Naive thymus-derived CD4-positive, alpha-beta T cell (primary cell): ENCODE measurements at regions not wholly inside any gene's neighbourhood (a gene's known extent, or its start where the extent isn't known, plus 50 kb on each side); places are given as distances from the start of the nearest gene placed in this dataset.
"Not testable (repeated sequence)": the region's sequence is repeated elsewhere in the genome, so short reads cannot be mapped to it uniquely, and the experiment has no call there.

Experiments used
- ATAC-seq: fragments of 150-1000 bp; cut with Tn5 transposase; 2 replicates; pipeline ENCODE4 v1.10.0; 2021; ENCODE audit warnings: mild to moderate bottlenecking, moderate library complexity
- CTCF ChIA-PET: fragments of 350-600 bp; sonication (Branson Sonifier 250); formaldehyde crosslinking; loops from one replicate; lab custom pipeline; 2021; ENCODE audit warnings: antibody characterized with exemption; lab: Charles Lee
- POLR2A ChIA-PET: fragments of 350-600 bp; sonication (Branson Sonifier 250); formaldehyde crosslinking; loops from one replicate; lab custom pipeline; 2021; ENCODE audit warnings: antibody characterized with exemption, inconsistent platforms; lab: Charles Lee
- DNase-seq, 9 donors: peaks; one replicate each; pipeline versions ENCODE4 v3.0.0 to v3.0.0-alpha.2; 2020 to 2022; ENCODE audit warnings: mixed read lengths in 1 of 9
- H3K27ac ChIP-seq: one replicate; pipeline ENCODE4 v1.7.0; 2013; ENCODE audit warnings: mild to moderate bottlenecking, low read depth, low read length, moderate library complexity
- H3K27me3 ChIP-seq, 2 donors: one replicate each; pipeline ENCODE4 v1.7.0; 2013; ENCODE audit warnings: low read length in 2 of 2, mild to moderate bottlenecking in 2 of 2, moderate library complexity in 2 of 2; ENCODE audit not compliant: control insufficient read depth in 2 of 2, insufficient read depth in 2 of 2
- H3K36me3 ChIP-seq, 3 experiments: 1 replicate in 2 of 3; 2 replicates in 1 of 3; pipeline ENCODE4 v1.7.0; 2013; ENCODE audit warnings: low read length in 3 of 3, mild to moderate bottlenecking in 3 of 3, moderate library complexity in 1 of 3; ENCODE audit not compliant: insufficient read depth in 3 of 3, control insufficient read depth in 2 of 3
- H3K4me1 ChIP-seq, 2 donors: one replicate each; pipeline ENCODE4 v1.7.0; 2013; ENCODE audit warnings: low read length in 2 of 2, mild to moderate bottlenecking in 2 of 2, moderate library complexity in 1 of 2; ENCODE audit not compliant: control insufficient read depth in 2 of 2, insufficient read depth in 2 of 2
- H3K4me3 ChIP-seq: 2 replicates; pipeline ENCODE4 v1.7.0; 2013; ENCODE audit warnings: mild to moderate bottlenecking, low read length
- H3K9me3 ChIP-seq, 3 experiments: 1 replicate in 2 of 3; 2 replicates in 1 of 3; pipeline ENCODE4 v1.7.0; 2013; ENCODE audit warnings: low read length in 3 of 3; ENCODE audit not compliant: control insufficient read depth in 2 of 3
- H3K27ac Mint-ChIP-seq, 9 donors: one replicate each; pipeline ENCODE4 v1.8.0; 2020 to 2022; ENCODE audit warnings: mixed read lengths in 9 of 9, mild to moderate bottlenecking in 8 of 9, moderate library complexity in 5 of 9, inconsistent platforms in 2 of 9
- H3K27me3 Mint-ChIP-seq, 5 donors: one replicate each; pipeline ENCODE4 v1.8.0; 2021 to 2022; ENCODE audit warnings: mixed read lengths in 5 of 5, mild to moderate bottlenecking in 1 of 5
- H3K36me3 Mint-ChIP-seq, 5 donors: one replicate each; pipeline ENCODE4 v1.8.0; 2020 to 2022; ENCODE audit warnings: mixed read lengths in 5 of 5, mild to moderate bottlenecking in 3 of 5, inconsistent platforms in 1 of 5
- H3K4me1 Mint-ChIP-seq, 7 donors: one replicate each; pipeline ENCODE4 v1.8.0; 2020 to 2022; ENCODE audit warnings: mixed read lengths in 7 of 7, mild to moderate bottlenecking in 3 of 7, inconsistent platforms in 1 of 7
- H3K4me3 Mint-ChIP-seq, 10 donors: one replicate each; pipeline ENCODE4 v1.8.0; 2020 to 2022; ENCODE audit warnings: mild to moderate bottlenecking in 10 of 10, mixed read lengths in 10 of 10, moderate library complexity in 6 of 10, inconsistent platforms in 2 of 10
- H3K9me3 Mint-ChIP-seq, 11 donors: one replicate each; pipeline ENCODE4 v1.8.0; 2020 to 2022; ENCODE audit warnings: mixed read lengths in 11 of 11, mild to moderate bottlenecking in 4 of 11, inconsistent platforms in 1 of 11, moderate library complexity in 1 of 11
- intact Hi-C, 2 donors: fragments of 100-400 bp; cut with micrococcal nuclease; formaldehyde crosslinking; loops; one replicate each; pipeline ENCODE4 v1.15.1; 2023

DNA sequence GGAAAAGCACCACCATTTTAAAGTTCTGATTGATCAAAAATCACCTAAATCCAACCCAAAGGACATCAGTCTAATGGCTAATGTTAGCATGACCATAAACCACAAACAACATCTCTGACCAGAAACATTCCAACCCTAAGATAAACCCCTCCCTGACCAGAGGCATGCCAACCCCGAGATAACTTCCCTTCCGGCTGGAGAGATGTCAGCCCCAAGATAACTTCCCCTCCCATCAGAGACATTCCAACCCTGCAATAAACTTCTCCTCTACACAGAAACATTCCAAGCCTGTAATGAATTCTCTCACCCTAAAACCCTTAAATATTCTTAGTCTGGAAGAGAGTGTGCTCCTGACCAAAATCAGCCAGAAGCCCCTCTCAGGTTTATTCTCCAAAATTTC, 364.3 kb downstream of the KCNN2 start:
- Histone ChIP-seq H3K27me3 (no peaks in the 10 kb centered on the region), H3K4me1 (no peaks in the 10 kb centered on the region), H3K36me3 (no peaks in the 10 kb centered on the region), H3K4me3 (no peak overlapping the region), H3K27ac (no peak overlapping the region), H3K9me3 (no peaks in the 10 kb centered on the region)
- H3K27ac Mint-ChIP-seq: no peak overlapping the region
- DNase-seq (no peak), ATAC-seq (no peak)
- H3K4me3 Mint-ChIP-seq: no peak overlapping the region
- H3K9me3 Mint-ChIP-seq: peaks cover 0 to 28% (median 8%) of the 10 kb centered on the region in 11 donors
- H3K36me3 Mint-ChIP-seq: no peaks in the 10 kb centered on the region
- no peaks in the 10 kb centered on the region for H3K4me1 Mint-ChIP-seq
- H3K27me3 Mint-ChIP-seq: peaks cover 0 to 10% (median 0%) of the 10 kb centered on the region in 5 donors
- ChIA-PET CTCF (no interaction called here), POLR2A (no interaction called here)
- intact Hi-C loops: no loop called here

DNA sequence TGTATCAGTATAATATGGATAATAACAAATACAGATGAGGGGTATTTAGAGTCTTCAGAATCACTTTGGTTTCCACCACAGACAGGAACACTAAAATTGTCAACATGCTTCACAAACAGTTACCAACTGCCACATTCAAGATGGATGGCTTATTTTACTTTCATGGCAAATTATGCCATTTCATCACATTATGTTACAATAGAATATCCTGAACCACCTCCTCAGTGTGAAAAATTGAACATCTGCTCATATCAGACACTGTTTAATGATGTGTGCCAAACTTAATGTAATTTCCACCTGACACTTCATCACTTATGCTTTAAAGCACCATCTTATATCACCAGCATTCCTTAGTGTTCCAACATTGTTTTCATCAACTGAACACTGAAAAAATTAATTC, 357.4 kb downstream of the KCNN2 start:
- ChIA-PET CTCF (no interaction called here), POLR2A (no interaction called here)
- peaks cover 0 to 7% (median 0%) of the 10 kb centered on the region in 3 experiments for H3K9me3 ChIP-seq
- H3K36me3 ChIP-seq: no peaks in the 10 kb centered on the region
- H3K27ac ChIP-seq: no peak overlapping the region
- H3K4me3 Mint-ChIP-seq: no peak overlapping the region
- intact Hi-C loops: no loop called here
- H3K4me3 ChIP-seq: no peak overlapping the region
- no peaks in the 10 kb centered on the region for H3K27me3 ChIP-seq
- ATAC-seq (no peak), DNase-seq (no peak)
- no peaks in the 10 kb centered on the region for H3K4me1 ChIP-seq
- no peak overlapping the region for H3K27ac Mint-ChIP-seq
- peaks cover 0 to 2% (median 0%) of the 10 kb centered on the region in 5 donors for H3K36me3 Mint-ChIP-seq
- H3K9me3 Mint-ChIP-seq: peaks cover 3 to 31% (median 14%) of the 10 kb centered on the region in 11 donors
- H3K27me3 Mint-ChIP-seq: peaks cover 0 to 6% (median 0%) of the 10 kb centered on the region in 5 donors
- no peaks in the 10 kb centered on the region for H3K4me1 Mint-ChIP-seq

DNA sequence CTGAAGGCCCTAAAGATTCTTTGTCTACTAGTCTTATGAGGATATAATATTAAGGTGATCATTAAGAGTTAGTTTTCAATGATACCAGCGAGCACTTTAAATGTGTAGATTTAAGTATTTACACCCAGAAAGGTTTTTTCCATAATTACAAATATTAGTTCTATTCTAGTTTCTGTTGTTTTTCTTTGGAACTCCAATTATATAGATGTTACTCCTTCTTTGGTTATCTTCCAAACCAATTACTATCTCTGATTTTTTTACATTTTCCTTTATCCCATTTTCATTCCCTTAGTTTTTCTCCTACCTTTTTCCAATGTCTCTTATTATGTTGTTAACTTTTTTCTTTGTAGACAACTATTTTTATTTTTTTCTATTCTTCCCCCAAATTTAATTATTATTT, 355.1 kb downstream of the KCNN2 start:
- intact Hi-C loops: no loop called here
- Mint-ChIP-seq H3K36me3 (peaks cover 0 to 2% (median 0%) of the 10 kb centered on the region in 5 donors), H3K27me3 (peaks cover 0 to 6% (median 0%) of the 10 kb centered on the region in 5 donors), H3K9me3 (peaks cover 4 to 23% (median 9%) of the 10 kb centered on the region in 11 donors), H3K4me1 (no peaks in the 10 kb centered on the region), H3K27ac (no peak overlapping the region), H3K4me3 (no peak overlapping the region)
- H3K36me3 ChIP-seq: no peaks in the 10 kb centered on the region
- H3K27ac ChIP-seq: no peak overlapping the region
- H3K27me3 ChIP-seq: no peaks in the 10 kb centered on the region
- no peak for DNase-seq
- H3K4me1 ChIP-seq: no peaks in the 10 kb centered on the region
- no peak overlapping the region for H3K4me3 ChIP-seq
- H3K9me3 ChIP-seq: peaks cover 0 to 7% (median 0%) of the 10 kb centered on the region in 3 experiments
- ChIA-PET POLR2A (no interaction called here), CTCF (no interaction called here)
- ATAC-seq: no peak

DNA sequence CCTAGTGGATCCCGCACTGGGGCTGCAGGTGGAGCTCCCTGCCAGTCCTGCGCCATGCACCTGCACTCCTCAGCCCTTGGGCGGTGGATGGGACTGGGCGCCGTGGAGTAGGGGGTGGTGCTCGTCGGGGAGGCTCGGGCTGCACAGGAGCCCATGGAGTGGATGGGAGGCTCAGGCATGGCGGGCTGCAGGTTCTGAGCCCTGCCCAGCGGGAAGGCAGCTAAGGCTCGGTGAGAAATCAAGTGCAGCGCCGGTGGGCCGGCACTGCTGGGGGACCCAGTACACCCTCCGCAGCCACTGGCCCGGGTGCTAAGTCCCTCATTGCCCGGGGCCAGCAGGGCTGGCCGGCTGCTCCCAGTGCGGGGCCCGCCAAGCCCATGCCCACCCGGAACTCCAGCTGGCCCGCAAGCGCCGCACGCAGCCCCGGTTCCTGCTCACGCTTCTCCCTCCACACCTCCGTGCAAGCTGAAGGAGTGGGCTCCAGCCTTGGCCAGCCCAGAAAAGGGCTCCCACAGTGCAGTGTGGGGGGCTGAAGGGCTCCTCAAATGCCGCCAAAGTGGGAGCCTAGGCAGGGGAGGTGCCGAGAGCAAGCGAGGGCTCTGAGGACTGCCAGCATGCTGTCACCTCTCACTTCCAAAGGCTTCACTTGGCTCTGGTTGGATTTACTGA, 342.5 kb downstream of the KCNN2 start:
- POLR2A ChIA-PET, intact Hi-C loops, H3K9me3 Mint-ChIP-seq, H3K27ac Mint-ChIP-seq, CTCF ChIA-PET, H3K36me3 Mint-ChIP-seq, H3K27me3 Mint-ChIP-seq, DNase-seq, H3K4me1 ChIP-seq, H3K36me3 ChIP-seq, H3K4me3 ChIP-seq, ATAC-seq, H3K4me3 Mint-ChIP-seq, H3K9me3 ChIP-seq, H3K4me1 Mint-ChIP-seq, H3K27ac ChIP-seq, H3K27me3 ChIP-seq: not testable (repeated sequence)

DNA sequence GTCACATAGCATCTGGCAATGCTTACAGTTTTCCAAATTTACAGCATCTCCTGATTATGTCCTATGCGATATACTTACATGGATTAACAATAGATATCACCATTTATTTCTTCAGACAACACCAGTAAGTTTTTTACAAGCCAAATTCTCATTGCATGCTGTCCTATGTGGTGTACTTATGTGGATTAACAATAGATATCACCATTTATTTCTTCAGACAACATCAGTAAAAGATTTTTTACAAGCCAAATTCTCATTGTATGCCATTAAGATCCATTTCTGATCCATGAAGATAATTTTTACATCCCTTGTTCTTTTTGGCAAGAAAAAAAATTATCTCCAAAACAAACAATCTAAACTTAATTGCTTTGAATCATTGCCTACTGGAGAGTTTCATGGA, 340.9 kb downstream of the KCNN2 start:
- Histone ChIP-seq H3K27ac (no peak overlapping the region), H3K9me3 (no peaks in the 10 kb centered on the region), H3K4me1 (no peaks in the 10 kb centered on the region), H3K4me3 (no peak overlapping the region), H3K27me3 (no peaks in the 10 kb centered on the region), H3K36me3 (no peaks in the 10 kb centered on the region)
- Mint-ChIP-seq H3K9me3 (peaks cover 0 to 7% (median 3%) of the 10 kb centered on the region in 11 donors), H3K27me3 (no peaks in the 10 kb centered on the region), H3K36me3 (no peaks in the 10 kb centered on the region), H3K4me3 (no peak overlapping the region), H3K4me1 (no peaks in the 10 kb centered on the region), H3K27ac (no peak overlapping the region)
- no peak for ATAC-seq
- ChIA-PET POLR2A (no interaction called here), CTCF (no interaction called here)
- DNase-seq: no peak
- intact Hi-C loops: no loop called here

DNA sequence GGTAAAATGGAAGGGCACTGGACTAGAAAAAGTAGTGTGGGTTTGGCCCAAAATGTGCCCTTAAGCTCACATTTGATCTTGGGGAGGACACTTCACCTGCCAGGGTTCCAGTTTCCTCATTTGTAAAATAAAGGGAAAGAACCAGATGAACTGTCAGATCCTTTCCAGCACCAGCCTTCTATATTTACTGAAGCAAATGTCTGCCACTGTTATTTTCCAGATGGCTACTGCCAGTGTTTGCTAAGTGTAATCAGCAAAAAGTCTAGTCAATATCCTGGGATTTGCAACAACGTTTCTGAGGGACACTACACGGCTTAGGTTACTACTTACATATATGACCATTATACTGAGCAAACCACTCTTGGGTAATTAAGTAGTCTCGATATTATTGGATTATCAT, 340.3 kb downstream of the KCNN2 start:
- no peak for DNase-seq
- no peak overlapping the region for H3K27ac Mint-ChIP-seq
- H3K27me3 Mint-ChIP-seq: no peaks in the 10 kb centered on the region
- no peaks in the 10 kb centered on the region for H3K4me1 ChIP-seq
- no peaks in the 10 kb centered on the region for H3K36me3 Mint-ChIP-seq
- ATAC-seq: no peak
- no peak overlapping the region for H3K27ac ChIP-seq
- intact Hi-C loops: no loop called here
- no peak overlapping the region for H3K4me3 Mint-ChIP-seq
- H3K9me3 Mint-ChIP-seq: peaks cover 0 to 8% (median 3%) of the 10 kb centered on the region in 11 donors
- no peaks in the 10 kb centered on the region for H3K27me3 ChIP-seq
- no peak overlapping the region for H3K4me3 ChIP-seq
- no peaks in the 10 kb centered on the region for H3K4me1 Mint-ChIP-seq
- no peaks in the 10 kb centered on the region for H3K36me3 ChIP-seq
- no peaks in the 10 kb centered on the region for H3K9me3 ChIP-seq
- ChIA-PET CTCF (no interaction called here), POLR2A (no interaction called here)

DNA sequence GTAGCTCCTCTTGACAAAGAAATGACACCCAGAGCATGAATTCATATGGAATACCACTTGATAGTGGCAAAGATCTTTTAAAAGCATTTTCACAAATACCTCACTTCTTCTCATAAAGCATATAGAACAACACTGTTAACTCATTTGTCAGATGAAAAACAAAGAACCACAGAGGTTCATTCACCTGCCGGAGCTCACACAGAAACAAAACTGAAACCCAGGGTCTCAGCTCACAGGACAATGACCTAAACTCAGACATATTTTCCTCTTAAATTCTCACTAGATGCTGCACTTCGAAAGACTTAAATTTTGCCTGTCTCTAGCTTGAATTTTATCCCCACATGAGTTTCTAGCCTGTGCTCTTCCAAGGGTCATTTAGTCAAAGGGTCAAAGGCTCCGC, 339.0 kb downstream of the KCNN2 start:
- Histone ChIP-seq H3K9me3 (no peaks in the 10 kb centered on the region), H3K27me3 (no peaks in the 10 kb centered on the region), H3K36me3 (no peaks in the 10 kb centered on the region), H3K4me3 (no peak overlapping the region), H3K27ac (no peak overlapping the region), H3K4me1 (no peaks in the 10 kb centered on the region)
- no peaks in the 10 kb centered on the region for H3K36me3 Mint-ChIP-seq
- no peaks in the 10 kb centered on the region for H3K4me1 Mint-ChIP-seq
- ChIA-PET POLR2A (no interaction called here), CTCF (no interaction called here)
- H3K27me3 Mint-ChIP-seq: no peaks in the 10 kb centered on the region
- peaks cover 0 to 8% (median 3%) of the 10 kb centered on the region in 11 donors for H3K9me3 Mint-ChIP-seq
- no peak overlapping the region for H3K27ac Mint-ChIP-seq
- intact Hi-C loops: no loop called here
- ATAC-seq: no peak
- H3K4me3 Mint-ChIP-seq: no peak overlapping the region
- no peak for DNase-seq
